ENCODE measurements at regions not wholly inside any gene's neighbourhood (a gene's known extent, or its start where the extent isn't known, plus 50 kb on each side); places are given as distances from the start of the nearest gene placed in this dataset.

DNA sequence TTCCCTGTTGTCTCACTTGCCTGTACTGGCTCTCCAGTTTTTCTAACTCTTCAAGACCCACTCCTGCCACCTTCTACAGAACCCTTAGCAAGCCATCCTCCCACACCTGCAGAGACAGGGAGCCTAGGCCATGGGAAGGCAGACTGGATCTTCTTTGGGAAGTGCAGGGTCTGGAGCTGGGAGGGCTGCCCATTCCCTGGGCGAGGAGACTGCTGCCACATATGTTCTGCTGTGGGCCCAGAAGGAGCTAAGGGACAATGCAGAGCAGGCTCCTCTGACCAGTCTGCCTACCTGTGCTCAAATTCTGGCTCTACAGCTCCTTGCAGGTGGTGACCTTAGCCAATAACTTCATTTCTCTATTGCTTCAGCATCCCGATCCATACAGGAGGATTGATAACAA lies 152.1 kb upstream of the CELF4 start:
- Histone ChIP-seq H3K4me2 (ENCODE audit: low read length) (no peak overlapping the region), H3K79me2 (ENCODE audit: insufficient read depth, low read length) (no peaks in the 10 kb centered on the region), H3K9ac (ENCODE audit: low read length) (no peak overlapping the region), H3K9me3 (ENCODE audit: low read length) (no peaks in the 10 kb centered on the region), H3K27ac (ENCODE audit: low read depth, low read length, poor library complexity, severe bottlenecking) (no peak overlapping the region), H3K4me3 (ENCODE audit: low read depth, low read length, poor library complexity, severe bottlenecking) (no peak overlapping the region), H3K9me2 (ENCODE audit: low read depth, low read length) (no peaks in the 10 kb centered on the region), H3K27me3 (ENCODE audit: insufficient read depth, low read length) (no peaks in the 10 kb centered on the region), H3K36me3 (ENCODE audit: insufficient read depth, low read length) (no peaks in the 10 kb centered on the region), H4K20me1 (ENCODE audit: insufficient read depth, low read length) (no peaks in the 10 kb centered on the region), H2AFZ (ENCODE audit: low read length) (no peak overlapping the region), H3K4me1 (ENCODE audit: insufficient read depth, low read length, severe bottlenecking) (no peaks in the 10 kb centered on the region), H3F3A (ENCODE audit: insufficient read depth, low read length) (no peaks in the 10 kb centered on the region)
- no peak for TF ChIP-seq EZH2 (IDR thresholded peaks at IDR 0.05; ENCODE audit: borderline replicate concordance, low read length)
- TF ChIP-seq, protein P1, sequence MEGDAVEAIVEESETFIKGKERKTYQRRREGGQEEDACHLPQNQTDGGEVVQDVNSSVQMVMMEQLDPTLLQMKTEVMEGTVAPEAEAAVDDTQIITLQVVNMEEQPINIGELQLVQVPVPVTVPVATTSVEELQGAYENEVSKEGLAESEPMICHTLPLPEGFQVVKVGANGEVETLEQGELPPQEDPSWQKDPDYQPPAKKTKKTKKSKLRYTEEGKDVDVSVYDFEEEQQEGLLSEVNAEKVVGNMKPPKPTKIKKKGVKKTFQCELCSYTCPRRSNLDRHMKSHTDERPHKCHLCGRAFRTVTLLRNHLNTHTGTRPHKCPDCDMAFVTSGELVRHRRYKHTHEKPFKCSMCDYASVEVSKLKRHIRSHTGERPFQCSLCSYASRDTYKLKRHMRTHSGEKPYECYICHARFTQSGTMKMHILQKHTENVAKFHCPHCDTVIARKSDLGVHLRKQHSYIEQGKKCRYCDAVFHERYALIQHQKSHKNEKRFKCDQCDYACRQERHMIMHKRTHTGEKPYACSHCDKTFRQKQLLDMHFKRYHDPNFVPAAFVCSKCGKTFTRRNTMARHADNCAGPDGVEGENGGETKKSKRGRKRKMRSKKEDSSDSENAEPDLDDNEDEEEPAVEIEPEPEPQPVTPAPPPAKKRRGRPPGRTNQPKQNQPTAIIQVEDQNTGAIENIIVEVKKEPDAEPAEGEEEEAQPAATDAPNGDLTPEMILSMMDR (IDR thresholded peaks at IDR 0.05; ENCODE audit: low read length): no peak

DNA sequence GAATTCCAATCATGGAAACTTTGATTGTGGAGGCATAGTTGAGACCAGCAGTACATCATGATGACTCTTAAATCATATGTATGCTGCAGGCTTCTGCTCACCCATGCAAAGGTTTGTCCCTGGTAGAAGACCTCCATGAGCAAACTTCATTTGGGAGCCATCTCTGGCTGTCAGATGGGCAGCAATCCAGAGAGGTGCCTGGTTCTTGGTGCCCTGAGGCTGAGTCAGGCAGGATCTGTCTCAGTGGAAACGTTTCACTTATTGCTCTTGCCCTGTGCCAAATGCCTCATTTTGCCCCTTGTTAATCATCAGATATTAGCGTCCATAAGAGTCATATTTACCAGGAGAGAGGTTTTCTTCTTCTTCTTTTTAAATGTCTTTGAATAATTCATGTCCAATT lies 151.5 kb upstream of the CELF4 start:
- no peak for TF ChIP-seq EZH2 (IDR thresholded peaks at IDR 0.05; ENCODE audit: borderline replicate concordance, low read length)
- TF ChIP-seq, protein P1 (IDR thresholded peaks at IDR 0.05; ENCODE audit: low read length): no peak
- no peaks in the 10 kb centered on the region for H3K4me1 ChIP-seq (ENCODE audit: insufficient read depth, low read length, severe bottlenecking)
- no peak overlapping the region for H3K27ac ChIP-seq (ENCODE audit: low read depth, low read length, poor library complexity, severe bottlenecking)
- H3K27me3 ChIP-seq (ENCODE audit: insufficient read depth, low read length): no peaks in the 10 kb centered on the region
- H2AFZ ChIP-seq (ENCODE audit: low read length): no peak overlapping the region
- no peaks in the 10 kb centered on the region for H3K9me3 ChIP-seq (ENCODE audit: low read length)
- H3K4me2 ChIP-seq (ENCODE audit: low read length): no peak overlapping the region
- no peaks in the 10 kb centered on the region for H4K20me1 ChIP-seq (ENCODE audit: insufficient read depth, low read length)
- H3F3A ChIP-seq (ENCODE audit: insufficient read depth, low read length): no peaks in the 10 kb centered on the region
- no peak overlapping the region for H3K4me3 ChIP-seq (ENCODE audit: low read depth, low read length, poor library complexity, severe bottlenecking)
- H3K9ac ChIP-seq (ENCODE audit: low read length): no peak overlapping the region
- no peaks in the 10 kb centered on the region for H3K79me2 ChIP-seq (ENCODE audit: insufficient read depth, low read length)
- H3K9me2 ChIP-seq (ENCODE audit: low read depth, low read length): no peaks in the 10 kb centered on the region
- no peaks in the 10 kb centered on the region for H3K36me3 ChIP-seq (ENCODE audit: insufficient read depth, low read length)

DNA sequence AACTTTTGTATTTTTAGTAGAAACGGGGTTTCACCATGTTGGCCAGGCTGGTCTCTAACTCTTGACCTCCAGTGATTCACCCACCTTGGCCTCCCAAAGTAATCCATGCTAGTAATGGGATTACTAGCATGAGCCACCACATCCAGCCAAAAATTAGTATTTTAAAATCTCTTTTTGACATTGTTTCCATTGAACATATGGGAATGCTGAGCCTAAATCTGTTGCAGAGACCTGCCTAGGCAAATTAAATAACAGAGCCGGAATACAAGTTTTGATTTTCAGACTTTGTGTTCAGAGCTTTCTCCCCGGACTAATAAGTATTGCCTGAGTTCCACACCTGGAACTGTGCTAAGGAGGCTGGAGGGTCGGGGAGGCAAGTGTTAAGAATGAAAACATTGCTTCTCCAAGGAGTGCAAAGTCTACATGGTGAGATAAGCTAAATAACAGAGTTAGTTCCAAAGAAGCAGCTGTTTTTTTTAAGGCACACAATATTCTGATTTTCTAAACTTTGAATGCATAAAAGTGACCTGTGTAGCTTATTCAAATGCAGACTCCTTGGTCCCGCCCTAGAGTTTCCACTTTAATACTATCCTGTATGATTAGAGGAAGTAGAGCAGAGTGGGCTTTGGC lies 150.6 kb upstream of the CELF4 start:
- Histone ChIP-seq H3K4me2 (ENCODE audit: low read length) (no peak overlapping the region), H3K4me1 (ENCODE audit: insufficient read depth, low read length, severe bottlenecking) (no peaks in the 10 kb centered on the region), H4K20me1 (ENCODE audit: insufficient read depth, low read length) (no peaks in the 10 kb centered on the region), H2AFZ (ENCODE audit: low read length) (no peak overlapping the region), H3K27me3 (ENCODE audit: insufficient read depth, low read length) (no peaks in the 10 kb centered on the region), H3K79me2 (ENCODE audit: insufficient read depth, low read length) (no peaks in the 10 kb centered on the region), H3F3A (ENCODE audit: insufficient read depth, low read length) (no peaks in the 10 kb centered on the region), H3K9me2 (ENCODE audit: low read depth, low read length) (no peaks in the 10 kb centered on the region), H3K27ac (ENCODE audit: low read depth, low read length, poor library complexity, severe bottlenecking) (no peak overlapping the region), H3K9me3 (ENCODE audit: low read length) (no peaks in the 10 kb centered on the region), H3K9ac (ENCODE audit: low read length) (no peak overlapping the region), H3K4me3 (ENCODE audit: low read depth, low read length, poor library complexity, severe bottlenecking) (no peak overlapping the region), H3K36me3 (ENCODE audit: insufficient read depth, low read length) (no peaks in the 10 kb centered on the region)
- TF ChIP-seq, protein P1 (IDR thresholded peaks at IDR 0.05; ENCODE audit: low read length): no peak
- TF ChIP-seq EZH2 (IDR thresholded peaks at IDR 0.05; ENCODE audit: borderline replicate concordance, low read length): no peak
